ENCODE measurements at regions not wholly inside any gene's neighbourhood (a gene's known extent, or its start where the extent isn't known, plus 50 kb on each side); places are given as distances from the start of the nearest gene placed in this dataset.

DNA sequence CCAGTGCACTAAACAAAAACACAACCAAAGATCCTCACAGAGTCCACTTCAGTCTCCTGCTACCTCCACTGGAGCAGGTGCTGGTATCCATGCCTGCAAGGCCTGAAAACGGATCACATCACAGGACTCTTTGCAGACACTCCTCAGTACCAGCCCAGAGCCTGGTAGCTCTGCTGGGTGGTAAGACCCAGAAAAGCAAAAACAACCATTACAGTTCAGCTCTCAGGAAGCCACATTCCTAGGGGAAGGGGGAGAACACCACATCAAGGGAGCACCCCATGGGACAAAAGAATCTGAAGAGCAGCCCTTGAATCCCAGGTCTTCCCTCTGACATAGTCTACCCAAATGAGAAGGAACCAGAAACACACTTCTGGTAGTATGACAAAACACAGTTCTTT lies 52.5 kb upstream of the PFN2 start:
- H3K27me3 ChIP-seq (ENCODE audit: insufficient read depth in 3 of 3, low read length in 2 of 3) = no peaks in the 10 kb centered on the region
- ATAC-seq (no peak), DNase-seq (no peak)
- no peaks in the 10 kb centered on the region for H3K36me3 ChIP-seq (ENCODE audit: insufficient read depth in 1 of 2, low read depth in 1 of 2)
- no peak overlapping the region for H3K4me3 ChIP-seq
- intact Hi-C loops (cut with DNase I) = no loop called here
- no peak overlapping the region for H3K27ac ChIP-seq
- WGBS, 3 donors = 80 to 84% (median 84%) methylated on average over 1 of the region's 1 CpG
- H3K4me1 ChIP-seq = no peaks in the 10 kb centered on the region
- peaks cover 12% of the 10 kb centered on the region for H3K9me3 ChIP-seq
- TF ChIP-seq, protein P1, sequence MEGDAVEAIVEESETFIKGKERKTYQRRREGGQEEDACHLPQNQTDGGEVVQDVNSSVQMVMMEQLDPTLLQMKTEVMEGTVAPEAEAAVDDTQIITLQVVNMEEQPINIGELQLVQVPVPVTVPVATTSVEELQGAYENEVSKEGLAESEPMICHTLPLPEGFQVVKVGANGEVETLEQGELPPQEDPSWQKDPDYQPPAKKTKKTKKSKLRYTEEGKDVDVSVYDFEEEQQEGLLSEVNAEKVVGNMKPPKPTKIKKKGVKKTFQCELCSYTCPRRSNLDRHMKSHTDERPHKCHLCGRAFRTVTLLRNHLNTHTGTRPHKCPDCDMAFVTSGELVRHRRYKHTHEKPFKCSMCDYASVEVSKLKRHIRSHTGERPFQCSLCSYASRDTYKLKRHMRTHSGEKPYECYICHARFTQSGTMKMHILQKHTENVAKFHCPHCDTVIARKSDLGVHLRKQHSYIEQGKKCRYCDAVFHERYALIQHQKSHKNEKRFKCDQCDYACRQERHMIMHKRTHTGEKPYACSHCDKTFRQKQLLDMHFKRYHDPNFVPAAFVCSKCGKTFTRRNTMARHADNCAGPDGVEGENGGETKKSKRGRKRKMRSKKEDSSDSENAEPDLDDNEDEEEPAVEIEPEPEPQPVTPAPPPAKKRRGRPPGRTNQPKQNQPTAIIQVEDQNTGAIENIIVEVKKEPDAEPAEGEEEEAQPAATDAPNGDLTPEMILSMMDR (IDR thresholded peaks at IDR 0.05) = no peak

DNA sequence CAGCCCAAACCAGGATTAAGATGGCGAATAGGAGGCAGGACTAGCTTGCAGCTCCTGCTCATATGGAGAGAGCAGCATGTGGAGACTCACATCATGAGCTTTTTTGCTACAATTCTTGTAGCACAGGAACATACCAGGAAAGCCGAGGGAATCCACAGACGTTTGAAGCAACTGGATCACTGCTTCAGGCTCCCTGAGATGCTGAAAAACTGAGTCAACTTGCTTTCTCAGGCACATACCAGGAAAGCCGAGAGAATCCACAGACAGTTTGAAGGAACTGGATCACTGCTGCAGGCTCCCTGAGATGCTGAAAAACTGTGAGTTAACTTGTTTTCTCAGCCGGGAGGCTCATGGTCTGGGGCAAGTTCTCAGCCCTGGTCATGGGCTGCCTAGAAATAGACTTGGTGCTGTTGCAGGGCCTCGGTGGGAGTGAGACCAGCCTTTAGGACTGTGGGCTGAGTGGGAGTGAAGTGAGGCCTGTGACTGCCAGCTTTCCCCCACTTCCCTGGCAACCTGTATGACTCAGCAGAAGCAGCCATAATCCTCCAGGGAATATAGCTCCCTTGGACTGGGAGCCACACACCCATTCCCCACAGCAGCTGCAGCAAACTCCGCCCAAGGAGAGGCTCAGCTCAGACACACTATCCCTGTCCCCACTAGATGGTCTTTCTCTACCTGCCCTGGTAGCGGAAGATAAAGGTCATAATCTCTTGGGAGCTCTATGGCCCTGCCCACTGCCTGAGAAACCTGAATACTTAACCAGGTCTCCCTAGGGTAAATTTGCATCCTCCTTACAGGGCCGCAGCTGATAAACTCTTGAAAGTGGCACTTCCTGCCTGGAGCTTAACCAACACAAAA lies 51.9 kb upstream of the PFN2 start:
- Histone ChIP-seq H3K27me3 (ENCODE audit: insufficient read depth in 3 of 3, low read length in 2 of 3) (no peaks in the 10 kb centered on the region), H3K4me1 (no peaks in the 10 kb centered on the region), H3K9me3 (peaks cover 8% of the 10 kb centered on the region), H3K4me3 (no peak overlapping the region), H3K27ac (no peak overlapping the region), H3K36me3 (ENCODE audit: insufficient read depth in 1 of 2, low read depth in 1 of 2) (no peaks in the 10 kb centered on the region)
- no peak for ATAC-seq
- 89 to 90% (median 90%) methylated on average over 9 of the region's 9 CpGs for WGBS, 3 donors
- intact Hi-C loops (cut with DNase I) = no loop called here
- no peak for DNase-seq
- TF ChIP-seq, protein P1 (IDR thresholded peaks at IDR 0.05) = no peak

DNA sequence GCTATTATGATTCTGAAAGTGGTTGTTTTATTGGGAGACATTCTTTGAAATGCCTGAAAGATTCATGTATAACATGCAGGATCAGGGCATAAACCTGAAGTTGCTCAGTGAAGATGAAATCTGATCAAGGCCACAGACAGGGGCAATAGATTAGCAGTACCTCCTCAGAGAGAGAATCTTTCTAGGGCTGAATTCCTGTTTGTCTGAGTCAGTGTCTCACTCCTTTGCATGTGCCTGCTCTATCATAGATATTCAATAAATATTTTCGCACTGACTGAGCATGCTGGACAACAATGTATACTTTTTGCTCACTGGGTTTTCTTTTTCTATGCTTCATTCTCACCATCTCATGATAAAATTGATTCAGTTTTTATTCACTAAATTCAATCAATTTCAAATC lies 49.8 kb upstream of the PFN2 start:
- no peak for DNase-seq
- WGBS, 3 donors = 92 to 97% (median 97%) methylated on average over 1 of the region's 1 CpG
- Histone ChIP-seq H3K4me3 (no peak overlapping the region), H3K36me3 (ENCODE audit: insufficient read depth in 1 of 2, low read depth in 1 of 2) (no peaks in the 10 kb centered on the region), H3K9me3 (peaks cover 7% of the 10 kb centered on the region), H3K27ac (no peak overlapping the region), H3K27me3 (ENCODE audit: insufficient read depth in 3 of 3, low read length in 2 of 3) (no peaks in the 10 kb centered on the region), H3K4me1 (no peaks in the 10 kb centered on the region)
- ATAC-seq = no peak
- intact Hi-C loops (cut with DNase I) = no loop called here
- TF ChIP-seq, protein P1 (IDR thresholded peaks at IDR 0.05) = no peak

All from psoas muscle (tissue), 7 donors.